ENCODE measurements at regions not wholly inside any gene's neighbourhood (a gene's known extent, or its start where the extent isn't known, plus 50 kb on each side); places are given as distances from the start of the nearest gene placed in this dataset.

- Histone ChIP-seq H3K27ac (ENCODE audit: low read depth in 2 of 2, low read length in 1 of 2) (peak overlapping the region; percentile 84 to 96), H3K9me3 (ENCODE audit: control insufficient read depth in 2 of 2, insufficient read depth in 1 of 2, low read depth in 1 of 2, low read length in 1 of 2) (no peaks in the 10 kb centered on the region), H3K36me3 (ENCODE audit: control insufficient read depth in 2 of 2, insufficient read depth in 2 of 2, low read length in 1 of 2) (no peaks in the 10 kb centered on the region), H3K4me3 (ENCODE audit: low read depth in 1 of 2, low read length in 2 of 2) (no peak overlapping the region), H3K4me1 (ENCODE audit: control insufficient read depth in 2 of 2, insufficient read depth in 2 of 2, low read length in 1 of 2) (peaks cover 0 to 8% of the 10 kb centered on the region in 2 donors), H3K27me3 (ENCODE audit: control insufficient read depth in 1 of 2, insufficient read depth in 2 of 2, low read length in 2 of 2) (no peaks in the 10 kb centered on the region)
- 55 to 81% methylated on average over 5 of the region's 5 CpGs for WGBS, 2 donors
Measured at GRCh38 chr2:173654896-173655265, 300.2 kb downstream of the CDCA7 start.

- no peaks in the 10 kb centered on the region for H3K36me3 ChIP-seq (ENCODE audit: control insufficient read depth in 2 of 2, insufficient read depth in 2 of 2, low read length in 1 of 2)
- 0 to 68% methylated on average over 1 of the region's 1 CpG for WGBS, 2 donors
Measured at GRCh38 chr2:173656086-173656485, 301.4 kb downstream of the CDCA7 start.

DNA sequence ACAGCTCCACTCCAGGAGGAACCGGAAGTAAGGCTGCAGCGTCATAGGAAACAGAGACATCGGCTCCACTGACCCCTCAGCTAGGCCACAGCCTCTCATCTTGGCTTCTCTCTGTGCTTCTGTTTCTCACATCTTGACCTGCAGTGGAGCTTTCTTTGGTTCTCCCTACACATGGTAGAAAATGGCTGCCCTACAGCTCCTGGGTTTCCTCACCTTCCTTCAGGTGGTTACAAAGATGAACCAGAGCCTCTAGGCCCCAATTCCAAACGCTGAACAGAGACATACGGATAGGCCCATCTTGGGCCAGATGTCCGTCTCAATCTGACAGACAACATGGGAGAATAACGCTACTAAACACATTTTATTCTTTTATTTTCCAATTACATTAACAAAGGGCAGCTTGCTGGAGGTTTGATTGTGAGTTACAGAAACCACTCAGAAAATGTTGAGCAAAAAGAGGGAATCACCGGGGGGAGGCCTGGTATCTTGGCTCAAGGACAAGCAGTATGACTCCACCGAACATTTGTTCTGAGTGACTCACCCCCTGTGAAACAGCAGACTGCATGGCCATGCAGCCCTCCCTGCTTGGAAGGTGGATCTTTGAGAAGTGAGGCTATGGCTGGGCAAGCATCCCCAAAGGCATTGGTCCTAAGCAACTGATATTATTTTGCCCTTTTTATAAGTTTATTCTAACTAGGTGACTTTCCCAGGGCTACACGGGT is 303.5 kb downstream of the CDCA7 start:
- 68 to 83% methylated on average over 10 of the region's 10 CpGs for WGBS, 2 donors
- Histone ChIP-seq H3K4me3 (ENCODE audit: low read depth in 1 of 2, low read length in 2 of 2) (no peak overlapping the region), H3K9me3 (ENCODE audit: control insufficient read depth in 2 of 2, insufficient read depth in 1 of 2, low read depth in 1 of 2, low read length in 1 of 2) (no peaks in the 10 kb centered on the region), H3K27me3 (ENCODE audit: control insufficient read depth in 1 of 2, insufficient read depth in 2 of 2, low read length in 2 of 2) (no peaks in the 10 kb centered on the region), H3K36me3 (ENCODE audit: control insufficient read depth in 2 of 2, insufficient read depth in 2 of 2, low read length in 1 of 2) (no peaks in the 10 kb centered on the region), H3K4me1 (ENCODE audit: control insufficient read depth in 2 of 2, insufficient read depth in 2 of 2, low read length in 1 of 2) (peaks cover 0 to 7% of the 10 kb centered on the region in 2 donors), H3K27ac (ENCODE audit: low read depth in 2 of 2, low read length in 1 of 2) (no peak overlapping the region)

More at GRCh38 chr2:173656086-173656485, 301.4 kb downstream of the CDCA7 start:
- no peaks in the 10 kb centered on the region for H3K9me3 ChIP-seq (ENCODE audit: control insufficient read depth in 2 of 2, insufficient read depth in 1 of 2, low read depth in 1 of 2, low read length in 1 of 2)
- H3K4me3 ChIP-seq (ENCODE audit: low read depth in 1 of 2, low read length in 2 of 2): no peak overlapping the region
- H3K4me1 ChIP-seq (ENCODE audit: control insufficient read depth in 2 of 2, insufficient read depth in 2 of 2, low read length in 1 of 2): peaks cover 0 to 7% of the 10 kb centered on the region in 2 donors
- no peak overlapping the region for H3K27ac ChIP-seq (ENCODE audit: low read depth in 2 of 2, low read length in 1 of 2)
- H3K27me3 ChIP-seq (ENCODE audit: control insufficient read depth in 1 of 2, insufficient read depth in 2 of 2, low read length in 2 of 2): no peaks in the 10 kb centered on the region

DNA sequence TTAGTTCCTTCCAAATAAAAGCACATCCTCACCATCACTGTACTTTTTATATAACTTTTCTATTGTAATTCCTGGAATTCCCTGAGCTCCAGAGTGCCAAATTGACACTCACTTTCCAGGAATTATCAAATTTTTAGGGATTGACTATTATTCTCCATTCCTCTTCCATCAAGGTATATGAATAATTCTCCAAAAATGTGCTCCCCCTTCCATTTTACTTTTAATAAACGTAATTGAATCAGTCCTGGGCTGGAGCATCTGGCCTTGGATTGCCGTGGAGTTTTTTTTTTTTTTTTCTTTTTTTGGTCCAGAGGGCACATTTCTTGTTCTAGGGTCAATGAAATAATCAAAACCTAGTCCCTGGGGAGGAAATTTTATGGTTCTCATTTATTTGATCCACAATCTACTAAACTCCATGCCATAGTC is 304.3 kb downstream of the CDCA7 start:
- Histone ChIP-seq H3K27me3 (ENCODE audit: control insufficient read depth in 1 of 2, insufficient read depth in 2 of 2, low read length in 2 of 2) (no peaks in the 10 kb centered on the region), H3K36me3 (ENCODE audit: control insufficient read depth in 2 of 2, insufficient read depth in 2 of 2, low read length in 1 of 2) (no peaks in the 10 kb centered on the region), H3K27ac (ENCODE audit: low read depth in 2 of 2, low read length in 1 of 2) (no peak overlapping the region), H3K4me1 (ENCODE audit: control insufficient read depth in 2 of 2, insufficient read depth in 2 of 2, low read length in 1 of 2) (peaks cover 0 to 6% of the 10 kb centered on the region in 2 donors), H3K4me3 (ENCODE audit: low read depth in 1 of 2, low read length in 2 of 2) (no peak overlapping the region), H3K9me3 (ENCODE audit: control insufficient read depth in 2 of 2, insufficient read depth in 1 of 2, low read depth in 1 of 2, low read length in 1 of 2) (no peaks in the 10 kb centered on the region)
- 59 to 69% methylated on average over 2 of the region's 2 CpGs for WGBS, 2 donors

DNA sequence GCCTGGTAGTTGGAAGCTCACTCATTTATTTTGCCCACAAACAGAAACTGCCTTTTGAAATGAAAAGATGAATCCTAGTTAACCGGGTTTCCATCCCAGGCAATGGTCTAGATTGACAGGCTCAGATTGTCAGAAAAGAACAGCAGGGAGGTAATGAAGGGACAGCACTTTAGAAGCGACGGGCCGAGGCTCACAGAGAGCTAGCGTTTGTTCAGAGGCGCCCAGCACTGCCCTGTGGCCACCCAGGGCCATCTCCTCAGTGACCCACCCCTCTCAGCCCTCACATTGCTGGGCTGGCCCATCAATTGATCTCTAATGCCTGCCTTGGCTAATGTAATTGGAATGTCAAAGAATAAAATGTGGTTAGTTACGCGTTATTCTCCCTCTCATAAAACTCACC is 304.8 kb downstream of the CDCA7 start:
- Histone ChIP-seq H3K9me3 (ENCODE audit: control insufficient read depth in 2 of 2, insufficient read depth in 1 of 2, low read depth in 1 of 2, low read length in 1 of 2) (no peaks in the 10 kb centered on the region), H3K27ac (ENCODE audit: low read depth in 2 of 2, low read length in 1 of 2) (no peak overlapping the region), H3K4me1 (ENCODE audit: control insufficient read depth in 2 of 2, insufficient read depth in 2 of 2, low read length in 1 of 2) (peaks cover 0 to 2% of the 10 kb centered on the region in 2 donors), H3K36me3 (ENCODE audit: control insufficient read depth in 2 of 2, insufficient read depth in 2 of 2, low read length in 1 of 2) (no peaks in the 10 kb centered on the region), H3K4me3 (ENCODE audit: low read depth in 1 of 2, low read length in 2 of 2) (no peak overlapping the region), H3K27me3 (ENCODE audit: control insufficient read depth in 1 of 2, insufficient read depth in 2 of 2, low read length in 2 of 2) (no peaks in the 10 kb centered on the region)
- WGBS, 2 donors: 96% methylated on average over 8 of the region's 8 CpGs

DNA sequence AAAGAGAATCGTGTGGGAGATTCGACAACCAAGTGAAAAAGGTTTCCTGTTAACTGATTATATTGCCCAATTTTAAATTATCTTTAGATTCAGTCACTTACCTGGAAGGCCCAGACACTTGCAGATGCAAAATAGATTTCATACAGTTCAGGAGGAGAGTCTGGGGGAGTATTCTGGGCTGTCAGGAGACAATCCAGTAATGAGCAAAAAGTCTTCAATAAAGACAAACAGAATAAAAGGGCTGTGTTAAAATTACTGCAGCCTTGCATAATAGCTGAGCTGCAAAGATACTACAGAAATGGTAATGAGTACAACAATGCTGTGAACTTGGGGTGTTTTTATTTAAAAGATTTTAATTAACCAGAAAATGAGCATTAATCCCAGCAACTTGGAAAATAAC is 303.6 kb downstream of the SP3 start:
- no peaks in the 10 kb centered on the region for H3K27me3 ChIP-seq (ENCODE audit: control insufficient read depth in 1 of 2, insufficient read depth in 2 of 2, low read length in 2 of 2)
- no peak overlapping the region for H3K4me3 ChIP-seq (ENCODE audit: low read depth in 1 of 2, low read length in 2 of 2)
- no peaks in the 10 kb centered on the region for H3K36me3 ChIP-seq (ENCODE audit: control insufficient read depth in 2 of 2, insufficient read depth in 2 of 2, low read length in 1 of 2)
- H3K4me1 ChIP-seq (ENCODE audit: control insufficient read depth in 2 of 2, insufficient read depth in 2 of 2, low read length in 1 of 2): no peaks in the 10 kb centered on the region
- no peaks in the 10 kb centered on the region for H3K9me3 ChIP-seq (ENCODE audit: control insufficient read depth in 2 of 2, insufficient read depth in 1 of 2, low read depth in 1 of 2, low read length in 1 of 2)
- WGBS, 2 donors: 87 to 93% methylated on average over 2 of the region's 2 CpGs
- no peak overlapping the region for H3K27ac ChIP-seq (ENCODE audit: low read depth in 2 of 2, low read length in 1 of 2)

DNA sequence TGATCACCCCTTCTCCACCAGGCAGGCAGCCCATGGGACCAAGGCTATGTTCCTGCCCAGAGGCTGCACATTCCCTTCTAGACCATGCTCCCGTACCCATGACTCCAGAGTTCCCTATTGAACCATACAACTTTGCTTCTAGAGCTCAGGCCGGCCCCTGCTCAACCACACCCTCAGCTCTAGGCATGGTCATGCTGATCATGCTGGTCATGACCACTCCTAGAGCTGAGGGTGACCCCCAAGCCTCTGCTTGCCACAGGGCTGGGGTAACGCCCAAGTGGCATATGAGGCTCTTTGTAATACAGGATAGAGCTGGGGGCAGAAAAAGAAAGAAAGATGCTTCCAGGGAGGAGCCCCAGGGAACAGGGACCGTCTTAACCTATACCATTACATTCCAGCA is 301.8 kb downstream of the SP3 start:
- Histone ChIP-seq H3K36me3 (ENCODE audit: control insufficient read depth in 2 of 2, insufficient read depth in 2 of 2, low read length in 1 of 2) (no peaks in the 10 kb centered on the region), H3K27me3 (ENCODE audit: control insufficient read depth in 1 of 2, insufficient read depth in 2 of 2, low read length in 2 of 2) (no peaks in the 10 kb centered on the region), H3K27ac (ENCODE audit: low read depth in 2 of 2, low read length in 1 of 2) (no peak overlapping the region), H3K4me3 (ENCODE audit: low read depth in 1 of 2, low read length in 2 of 2) (no peak overlapping the region), H3K9me3 (ENCODE audit: control insufficient read depth in 2 of 2, insufficient read depth in 1 of 2, low read depth in 1 of 2, low read length in 1 of 2) (no peaks in the 10 kb centered on the region), H3K4me1 (ENCODE audit: control insufficient read depth in 2 of 2, insufficient read depth in 2 of 2, low read length in 1 of 2) (no peaks in the 10 kb centered on the region)
- 92 to 93% methylated on average over 4 of the region's 4 CpGs for WGBS, 2 donors

- H3K36me3 ChIP-seq (ENCODE audit: control insufficient read depth in 2 of 2, insufficient read depth in 2 of 2, low read length in 1 of 2): no peaks in the 10 kb centered on the region
- 84 to 89% methylated on average over 5 of the region's 5 CpGs for WGBS, 2 donors
- H3K9me3 ChIP-seq (ENCODE audit: control insufficient read depth in 2 of 2, insufficient read depth in 1 of 2, low read depth in 1 of 2, low read length in 1 of 2): no peaks in the 10 kb centered on the region
- H3K4me3 ChIP-seq (ENCODE audit: low read depth in 1 of 2, low read length in 2 of 2): no peak overlapping the region
- no peaks in the 10 kb centered on the region for H3K4me1 ChIP-seq (ENCODE audit: control insufficient read depth in 2 of 2, insufficient read depth in 2 of 2, low read length in 1 of 2)
- H3K27ac ChIP-seq (ENCODE audit: low read depth in 2 of 2, low read length in 1 of 2): no peak overlapping the region
- H3K27me3 ChIP-seq (ENCODE audit: control insufficient read depth in 1 of 2, insufficient read depth in 2 of 2, low read length in 2 of 2): no peaks in the 10 kb centered on the region
Measured at GRCh38 chr2:173663835-173664512, 301.2 kb downstream of the SP3 start.

GRCh38 chr2:173664513-173664910 is 300.7 kb downstream of the SP3 start:
- Histone ChIP-seq H3K4me1 (ENCODE audit: control insufficient read depth in 2 of 2, insufficient read depth in 2 of 2, low read length in 1 of 2) (no peaks in the 10 kb centered on the region), H3K27me3 (ENCODE audit: control insufficient read depth in 1 of 2, insufficient read depth in 2 of 2, low read length in 2 of 2) (no peaks in the 10 kb centered on the region), H3K4me3 (ENCODE audit: low read depth in 1 of 2, low read length in 2 of 2) (no peak overlapping the region), H3K9me3 (ENCODE audit: control insufficient read depth in 2 of 2, insufficient read depth in 1 of 2, low read depth in 1 of 2, low read length in 1 of 2) (no peaks in the 10 kb centered on the region), H3K36me3 (ENCODE audit: control insufficient read depth in 2 of 2, insufficient read depth in 2 of 2, low read length in 1 of 2) (no peaks in the 10 kb centered on the region), H3K27ac (ENCODE audit: low read depth in 2 of 2, low read length in 1 of 2) (no peak overlapping the region)
- 90 to 91% methylated on average over 6 of the region's 6 CpGs for WGBS, 2 donors
